SK-N-SH (cell line): ENCODE measurements at regions not wholly inside any gene's neighbourhood (a gene's known extent, or its start where the extent isn't known, plus 50 kb on each side); places are given as distances from the start of the nearest gene placed in this dataset.

Source experiments
- CTCF ChIP-seq: fragments of 200-600 bp; sonication (generic); IDR thresholded peaks from 2 replicates; pipeline ENCODE4 v1.6.1; 2017; ENCODE audit warnings: antibody characterized with exemption, mild to moderate bottlenecking, moderate library complexity
- EP300 ChIP-seq, 2 experiments: IDR thresholded peaks; 2 replicates each; pipeline versions ENCODE4 v1.4.0 to v1.6.1; 2012; ENCODE audit warnings: borderline replicate concordance in 1 of 2, low read depth in 1 of 2, low read length in 1 of 2
- EZH2phosphoT487 ChIP-seq: fragments of 200-600 bp; sonication (generic); IDR thresholded peaks from 2 replicates; pipeline ENCODE4 v1.6.1; 2017; ENCODE audit warnings: low read depth, mixed run types, mild to moderate bottlenecking, antibody characterized with exemption, moderate library complexity, borderline replicate concordance
- FOXM1 ChIP-seq: IDR thresholded peaks from 2 replicates; pipeline ENCODE4 v1.4.0; 2012; ENCODE audit warnings: low read depth, mild to moderate bottlenecking
- MXI1 ChIP-seq: IDR thresholded peaks from 2 replicates; pipeline ENCODE4 v1.6.1; 2012; ENCODE audit warnings: mild to moderate bottlenecking, low read depth, low read length, improper control_type of control experiment
- NFIC ChIP-seq: IDR thresholded peaks from 2 replicates; pipeline ENCODE4 v1.4.0; 2012; ENCODE audit warnings: borderline replicate concordance
- POLR2AphosphoS5 ChIP-seq: IDR thresholded peaks from 2 replicates; pipeline ENCODE4 v1.6.1; 2012; ENCODE audit warnings: low read depth, low read length
- RFX5 ChIP-seq: IDR thresholded peaks from 2 replicates; pipeline ENCODE4 v1.6.1; 2012; ENCODE audit warnings: mild to moderate bottlenecking, improper control_type of control experiment, low read length
- TAF1 ChIP-seq: IDR thresholded peaks from 2 replicates; pipeline ENCODE4 v1.6.1; 2012; ENCODE audit warnings: low read depth, mild to moderate bottlenecking, low read length, moderate library complexity, borderline replicate concordance
- TEAD4 ChIP-seq: IDR thresholded peaks from 2 replicates; pipeline ENCODE4 v1.4.0; 2012; ENCODE audit warnings: mild to moderate bottlenecking, borderline replicate concordance; ENCODE audit not compliant: insufficient read depth
- USF2 ChIP-seq: fragments of 150-350 bp; IDR thresholded peaks from 2 replicates; pipeline ENCODE4 v1.6.1; 2017; ENCODE audit warnings: antibody characterized with exemption, low read length, low read depth, borderline replicate concordance
- YY1 ChIP-seq: IDR thresholded peaks from 2 replicates; pipeline ENCODE4 v1.4.0; 2012; ENCODE audit warnings: low read depth, mild to moderate bottlenecking

- TF ChIP-seq CTCF (no peak), NFIC (no peak), TAF1 (no peak), POLR2AphosphoS5 (no peak), USF2 (no peak), EZH2phosphoT487 (no peak), EP300 (IDR thresholded peaks at IDR 0.05; ENCODE audit: borderline replicate concordance in 1 of 2, low read depth in 1 of 2, low read length in 1 of 2) (no peak), MXI1 (no peak), TEAD4 (no peak), RFX5 (no peak), YY1 (no peak), FOXM1 (no peak)
Observed at GRCh38 chr21:33987461-33987860, 71.9 kb upstream of the ATP5PO start.
